ENCODE measurements at regions not wholly inside any gene's neighbourhood (a gene's known extent, or its start where the extent isn't known, plus 50 kb on each side); places are given as distances from the start of the nearest gene placed in this dataset.

GRCh38 chr12:127494961-127495915 lies 771.7 kb upstream of the TMEM132C start:
- no peak for TF ChIP-seq CTCF (IDR thresholded peaks at IDR 0.05)
- TF ChIP-seq USF1 (CRISPR knock-in tag; IDR thresholded peaks at IDR 0.05) = no peak
- no peak for TF ChIP-seq ZBTB43 (CRISPR knock-in tag; IDR thresholded peaks at IDR 0.05)
- no peak for TF ChIP-seq ATF6 (CRISPR knock-in tag; IDR thresholded peaks at IDR 0.05)
- TF ChIP-seq ESRRA (CRISPR knock-in tag; IDR thresholded peaks at IDR 0.05; ENCODE audit: borderline replicate concordance) = no peak
- TF ChIP-seq ATF3 (CRISPR knock-in tag; conservative IDR thresholded peaks at IDR 0.05) = no peak
- no peak for TF ChIP-seq E2F4 (CRISPR knock-in tag; IDR thresholded peaks at IDR 0.05; ENCODE audit: borderline replicate concordance, low read depth)
- TF ChIP-seq SP1 (CRISPR knock-in tag; conservative IDR thresholded peaks at IDR 0.05) = no peak
- TF ChIP-seq PRDM15 (CRISPR knock-in tag; IDR thresholded peaks at IDR 0.05) = no peak
- no peak for TF ChIP-seq JUN (CRISPR knock-in tag; IDR thresholded peaks at IDR 0.05)
- no peak for TF ChIP-seq ZNF219 (CRISPR knock-in tag; IDR thresholded peaks at IDR 0.05; ENCODE audit: borderline replicate concordance)
